ENCODE measurements at regions not wholly inside any gene's neighbourhood (a gene's known extent, or its start where the extent isn't known, plus 50 kb on each side); places are given as distances from the start of the nearest gene placed in this dataset.

GRCh38 chr2:6626401-6627012 lies 239.2 kb downstream of the CMPK2 start:
- no peak for TF ChIP-seq CTCF (IDR thresholded peaks at IDR 0.05 in 4 of 5, conservative IDR thresholded peaks at IDR 0.05 in 1 of 5)
- no peak for TF ChIP-seq POLR2A (IDR thresholded peaks at IDR 0.05)

Measured in gastrocnemius medialis (tissue), 4 donors.